Putamen (tissue), 1 donor: ENCODE measurements at regions not wholly inside any gene's neighbourhood (a gene's known extent, or its start where the extent isn't known, plus 50 kb on each side); places are given as distances from the start of the nearest gene placed in this dataset.
A peak's percentile ranks its signal among the peaks of the same experiment; 100 is the strongest.

ENCODE experiments used
- DNase-seq: peaks from one replicate; pipeline ENCODE4 v3.0.0-alpha.2; 2016; ENCODE audit warnings: low spot score

GRCh38 chr2:207257251-207258250 is 91.8 kb upstream of the KLF7 start:
- DNase-seq = no peak

- no peak for DNase-seq
Observed at GRCh38 chr2:207258263-207258991, 92.7 kb upstream of the KLF7 start.

GRCh38 chr2:207260021-207260420 is 94.3 kb upstream of the KLF7 start:
- DNase-seq = no peak

- no peak for DNase-seq
Observed at GRCh38 chr2:207260947-207261346, 95.2 kb upstream of the KLF7 start.

- DNase-seq = no peak
Observed at GRCh38 chr2:207264310-207264709, 98.6 kb upstream of the KLF7 start.

- no peak for DNase-seq
Observed at GRCh38 chr2:207265332-207265731, 99.6 kb upstream of the KLF7 start.

- DNase-seq = no peak
Observed at GRCh38 chr2:207265869-207266268, 100.1 kb upstream of the KLF7 start.

- DNase-seq = no peak
Observed at GRCh38 chr2:207266648-207267047, 100.9 kb upstream of the KLF7 start.

- DNase-seq = no peak
Observed at GRCh38 chr2:207269038-207269437, 103.3 kb upstream of the KLF7 start.

GRCh38 chr2:207274530-207275189 is 108.9 kb upstream of the KLF7 start:
- DNase-seq = no peak

- no peak for DNase-seq
Observed at GRCh38 chr2:207275779-207276178, 110.0 kb upstream of the KLF7 start.

- no peak for DNase-seq
Observed at GRCh38 chr2:207276248-207276647, 110.5 kb upstream of the KLF7 start.

- DNase-seq = no peak
Observed at GRCh38 chr2:207276858-207277257, 111.1 kb upstream of the KLF7 start.

GRCh38 chr2:207279520-207279919 is 113.8 kb upstream of the KLF7 start:
- no peak for DNase-seq

GRCh38 chr2:207281436-207281835 is 115.7 kb upstream of the KLF7 start:
- DNase-seq = no peak

GRCh38 chr2:207282916-207283315 is 117.2 kb upstream of the KLF7 start:
- DNase-seq = peak; percentile 12

GRCh38 chr2:207283356-207283755 is 117.6 kb upstream of the KLF7 start:
- DNase-seq = peak; percentile 19

GRCh38 chr2:207284556-207285472 is 119.1 kb upstream of the KLF7 start:
- DNase-seq = no peak

- no peak for DNase-seq
Observed at GRCh38 chr2:207285473-207285815, 119.7 kb upstream of the KLF7 start.

- DNase-seq = no peak
Observed at GRCh38 chr2:207286106-207286505, 120.4 kb upstream of the KLF7 start.

- DNase-seq = no peak
Observed at GRCh38 chr2:207288628-207289027, 122.9 kb upstream of the KLF7 start.
